Erythroblast (primary cell): ENCODE measurements at regions not wholly inside any gene's neighbourhood (a gene's known extent, or its start where the extent isn't known, plus 50 kb on each side); places are given as distances from the start of the nearest gene placed in this dataset.

Source experiments
- DNase-seq, 2 experiments: peaks; one replicate each; lab custom pipeline; 2025; lab: John Stamatoyannopoulos, UW
- GATA1 ChIP-seq: IDR thresholded peaks from 2 replicates; pipeline ENCODE4 v1.6.1; 2011; ENCODE audit warnings: low read depth, mild to moderate bottlenecking, control low read depth, low read length, moderate library complexity
- POLR2A ChIP-seq: IDR thresholded peaks from 2 replicates; pipeline ENCODE4 v1.6.1; 2011; ENCODE audit warnings: mild to moderate bottlenecking, low read length

DNA sequence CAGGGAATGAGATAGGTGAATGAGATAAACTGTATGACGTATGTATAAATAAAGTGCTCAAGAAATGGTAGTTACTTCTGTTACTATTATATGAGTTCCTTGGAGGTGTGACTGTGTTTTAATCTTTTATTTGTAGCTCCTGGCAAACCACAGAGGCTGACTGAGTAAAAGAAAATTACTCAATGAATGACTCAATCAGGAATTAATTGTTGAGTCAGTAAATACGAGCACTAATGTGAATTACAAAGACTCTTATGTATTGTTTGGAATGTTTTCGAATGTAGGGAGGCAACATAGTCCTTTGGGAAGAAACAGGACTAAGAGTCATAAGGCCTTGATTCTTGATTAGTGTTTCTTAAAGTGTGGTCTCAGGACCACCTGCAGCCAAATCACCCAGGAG lies 51.1 kb upstream of the BLID start:
- no peak for DNase-seq
- TF ChIP-seq POLR2A, result no peak
- TF ChIP-seq GATA1, result no peak

DNA sequence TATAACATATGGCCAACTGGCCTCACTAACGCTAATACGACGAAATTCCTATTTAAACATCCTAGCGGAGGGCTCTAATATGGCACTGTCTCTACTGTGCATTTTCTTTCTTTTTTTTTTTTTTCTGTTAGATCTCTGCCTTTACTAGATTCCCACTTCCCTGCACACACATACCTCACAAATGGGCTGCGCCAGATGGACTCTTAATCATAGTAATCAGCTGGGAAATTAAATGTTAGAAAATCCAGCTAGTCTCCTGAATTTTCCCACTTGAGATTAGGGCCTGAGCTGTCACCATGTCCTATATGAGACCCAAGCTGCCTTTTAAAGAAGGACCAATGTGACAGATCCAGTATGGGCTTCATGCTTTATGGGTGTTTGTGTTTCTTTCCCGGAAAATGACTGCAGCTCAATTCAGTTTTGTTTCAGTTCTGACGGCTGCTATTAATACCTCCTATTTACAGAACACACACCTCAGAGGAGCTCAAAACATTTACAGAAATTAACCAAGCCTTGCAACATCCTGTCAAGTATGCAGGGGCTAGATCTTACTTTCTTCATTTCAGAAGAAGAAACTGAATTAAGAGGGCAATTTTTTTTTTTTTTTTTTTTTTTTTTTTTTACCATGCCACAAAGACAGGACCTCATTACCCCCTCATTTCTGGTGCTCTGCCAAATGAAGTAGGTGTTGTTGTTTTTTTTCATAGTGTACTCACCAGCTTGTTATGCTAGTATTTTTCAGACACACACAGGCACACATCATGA lies 49.8 kb upstream of the BLID start:
- DNase-seq, result no peak

More for the DNA sequence above, 49.8 kb upstream of the BLID start:
- TF ChIP-seq POLR2A, result no peak
